GM13977 (cell line): ENCODE measurements at regions not wholly inside any gene's neighbourhood (a gene's known extent, or its start where the extent isn't known, plus 50 kb on each side); places are given as distances from the start of the nearest gene placed in this dataset.

ENCODE experiments used
- DNase-seq: peaks from one replicate; pipeline ENCODE4 v3.0.0; 2012; ENCODE audit warnings: low spot score
- CTCF ChIP-seq: IDR thresholded peaks from 2 replicates; pipeline ENCODE4 v1.5.1; 2012; ENCODE audit warnings: mild to moderate bottlenecking, control low read depth; ENCODE audit not compliant: insufficient read depth; ENCODE audit errors: extremely low read depth, missing control alignments
- in situ Hi-C: fragments of 300-500 bp; cut with MboI; formaldehyde crosslinking; loops from one replicate; pipeline ENCODE4 v1.12.0; 2022; ENCODE audit warnings: low sequenced_read_pairs, low pct_unique_long_range_greater_than_20kb, mixed read lengths, inconsistent platforms; ENCODE audit not compliant: unreplicated experiment

- DNase-seq, result no peak
- in situ Hi-C loops, result no loop called here
- no peak for TF ChIP-seq CTCF
These were observed 360.2 kb downstream of the GALC start for GRCh38 chr14:87632796-87633195.

- DNase-seq, result no peak
- in situ Hi-C loops, result no loop called here
- no peak for TF ChIP-seq CTCF
These were observed 362.1 kb downstream of the GALC start for GRCh38 chr14:87630846-87631245.

GRCh38 chr14:87629788-87630187 is 363.2 kb downstream of the GALC start:
- TF ChIP-seq CTCF, result no peak
- DNase-seq, result no peak
- in situ Hi-C loops, result no loop called here

GRCh38 chr14:87628780-87629179 is 364.2 kb downstream of the GALC start:
- no peak for DNase-seq
- in situ Hi-C loops, result no loop called here
- TF ChIP-seq CTCF, result no peak

GRCh38 chr14:87628129-87628528 is 364.9 kb downstream of the GALC start:
- DNase-seq, result no peak
- in situ Hi-C loops, result no loop called here
- no peak for TF ChIP-seq CTCF

- in situ Hi-C loops, result no loop called here
- DNase-seq, result no peak
- TF ChIP-seq CTCF, result no peak
These were observed 366.7 kb downstream of the GALC start for GRCh38 chr14:87626266-87626665.

- in situ Hi-C loops, result no loop called here
- no peak for DNase-seq
- no peak for TF ChIP-seq CTCF
These were observed 369.4 kb downstream of the GALC start for GRCh38 chr14:87623616-87624015.
